Activated naive CD4-positive, alpha-beta T cell treated with anti-CD3 and anti-CD28 coated beads, Interleukin-2, amount 50 U/mL, for 24 hours (primary cell): ENCODE measurements at regions not wholly inside any gene's neighbourhood (a gene's known extent, or its start where the extent isn't known, plus 50 kb on each side); places are given as distances from the start of the nearest gene placed in this dataset.

Source experiments
- H3K27ac Mint-ChIP-seq: one replicate; pipeline ENCODE4 v1.8.0; 2021; ENCODE audit warnings: mild to moderate bottlenecking, mixed read lengths
- H3K27me3 Mint-ChIP-seq: one replicate; pipeline ENCODE4 v1.8.0; 2021; ENCODE audit warnings: mixed read lengths
- H3K36me3 Mint-ChIP-seq: one replicate; pipeline ENCODE4 v1.8.0; 2021; ENCODE audit warnings: mixed read lengths
- H3K4me1 Mint-ChIP-seq: one replicate; pipeline ENCODE4 v1.8.0; 2021; ENCODE audit warnings: mixed read lengths
- H3K4me3 Mint-ChIP-seq: one replicate; pipeline ENCODE4 v1.8.0; 2021; ENCODE audit warnings: mild to moderate bottlenecking, mixed read lengths
- H3K9me3 Mint-ChIP-seq: one replicate; pipeline ENCODE4 v1.8.0; 2021; ENCODE audit warnings: mixed read lengths

- Mint-ChIP-seq H3K27me3 (no peaks in the 10 kb centered on the region), H3K27ac (no peak overlapping the region), H3K4me1 (peaks cover under 1% of the 10 kb centered on the region)
Observed at GRCh38 chr6:139546106-139546472, 171.6 kb upstream of the CITED2 start.

DNA sequence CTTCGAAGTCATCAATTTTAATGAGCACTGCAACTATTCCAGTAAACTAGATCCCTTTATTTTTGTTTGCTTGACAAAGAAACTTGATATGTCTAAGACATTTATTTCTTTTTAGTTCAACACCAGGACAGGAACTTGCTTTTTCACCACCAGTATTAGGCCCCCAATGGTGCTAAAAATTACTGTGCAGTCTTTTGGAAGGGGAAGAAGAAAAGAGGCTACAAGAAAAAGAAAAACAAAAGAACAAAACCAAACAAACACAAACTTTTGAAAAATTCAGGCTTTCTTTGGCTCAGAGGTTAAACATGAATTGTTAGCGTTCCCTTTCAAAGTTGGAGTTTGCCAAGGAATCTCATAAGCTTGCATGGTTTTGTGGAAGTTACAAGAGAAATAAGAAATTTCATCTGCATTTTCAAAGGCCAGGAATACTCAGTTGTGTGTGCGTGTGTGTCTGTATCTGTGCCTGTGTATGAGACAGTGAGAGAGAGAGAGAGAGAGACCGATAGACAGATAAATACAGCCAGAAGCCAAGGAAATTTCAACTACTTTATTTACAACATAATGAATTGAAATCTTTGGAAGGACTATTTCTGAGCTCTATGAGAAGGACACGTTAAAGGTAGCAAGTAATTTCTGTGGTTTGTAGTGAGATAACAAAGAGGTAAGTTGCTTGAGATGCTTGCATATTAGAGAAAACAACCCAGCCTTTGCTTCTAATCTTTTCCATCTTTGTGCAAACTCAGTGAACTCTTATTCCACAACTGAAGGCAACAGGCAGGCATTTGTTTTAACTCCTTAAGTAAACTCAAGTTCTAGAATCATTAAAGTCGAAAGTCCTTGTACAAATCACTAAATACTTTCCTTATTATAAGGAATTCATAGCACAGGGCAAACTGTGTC, 171.0 kb upstream of the CITED2 start:
- no peaks in the 10 kb centered on the region for H3K36me3 Mint-ChIP-seq
- peaks cover 6% of the 10 kb centered on the region for H3K4me1 Mint-ChIP-seq
- H3K27me3 Mint-ChIP-seq = no peaks in the 10 kb centered on the region
- H3K4me3 Mint-ChIP-seq = no peak overlapping the region
- no peak overlapping the region for H3K27ac Mint-ChIP-seq
- H3K9me3 Mint-ChIP-seq = no peaks in the 10 kb centered on the region

More at GRCh38 chr6:139546106-139546472, 171.6 kb upstream of the CITED2 start:
- Mint-ChIP-seq H3K9me3 (no peaks in the 10 kb centered on the region), H3K36me3 (no peaks in the 10 kb centered on the region), H3K4me3 (no peak overlapping the region)

- H3K4me1 Mint-ChIP-seq = peaks cover 14% of the 10 kb centered on the region
- no peaks in the 10 kb centered on the region for H3K9me3 Mint-ChIP-seq
- H3K4me3 Mint-ChIP-seq = no peak overlapping the region
- no peaks in the 10 kb centered on the region for H3K27me3 Mint-ChIP-seq
- no peak overlapping the region for H3K27ac Mint-ChIP-seq
- H3K36me3 Mint-ChIP-seq = no peaks in the 10 kb centered on the region
Observed at GRCh38 chr6:139544701-139545057, 170.2 kb upstream of the CITED2 start.

DNA sequence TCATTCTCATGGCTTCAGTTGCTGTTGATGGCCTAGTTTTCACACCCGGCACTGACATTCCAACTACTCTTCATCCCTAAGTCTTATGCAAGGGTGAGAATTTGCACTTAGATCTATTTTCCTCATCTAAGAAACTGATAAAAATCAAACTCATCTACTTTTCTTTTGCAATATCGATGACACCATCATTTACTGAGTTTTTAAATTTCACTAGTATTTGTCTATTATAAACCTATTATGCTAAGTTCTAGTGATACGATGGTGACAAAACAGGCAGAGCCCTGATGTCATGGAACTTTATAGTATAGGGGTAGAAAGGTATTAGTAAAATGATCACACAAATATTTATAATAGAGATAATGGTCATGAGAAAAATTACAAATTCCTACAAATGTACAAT, 167.9 kb upstream of the CITED2 start:
- no peaks in the 10 kb centered on the region for H3K27me3 Mint-ChIP-seq
- no peak overlapping the region for H3K27ac Mint-ChIP-seq

DNA sequence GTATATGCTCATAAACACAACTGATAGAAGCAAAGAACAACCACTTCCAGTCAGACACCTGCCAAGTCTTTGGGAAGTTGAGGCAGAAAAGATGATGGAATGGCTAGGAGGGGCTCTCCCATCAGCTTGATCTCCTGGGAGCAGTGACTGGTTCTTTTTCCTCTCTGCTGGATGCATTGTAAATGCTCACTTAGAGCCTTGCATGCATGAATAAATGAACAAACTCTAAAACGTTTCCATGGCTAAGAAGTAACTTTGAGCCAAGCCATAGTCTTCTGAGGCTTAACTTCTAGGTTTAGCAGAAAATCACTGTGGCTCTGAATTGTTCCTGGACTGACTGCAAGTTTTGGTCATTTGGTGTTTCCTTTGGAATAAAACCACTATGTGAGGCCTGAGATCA, 166.4 kb upstream of the CITED2 start:
- Mint-ChIP-seq H3K36me3 (no peaks in the 10 kb centered on the region), H3K4me1 (peaks cover 17% of the 10 kb centered on the region), H3K27ac (no peak overlapping the region), H3K9me3 (no peaks in the 10 kb centered on the region), H3K27me3 (no peaks in the 10 kb centered on the region), H3K4me3 (no peak overlapping the region)

More for the DNA sequence above, 167.9 kb upstream of the CITED2 start:
- Mint-ChIP-seq H3K9me3 (no peaks in the 10 kb centered on the region), H3K36me3 (no peaks in the 10 kb centered on the region), H3K4me1 (peaks cover 17% of the 10 kb centered on the region), H3K4me3 (no peak overlapping the region)

- Mint-ChIP-seq H3K4me1 (peaks cover 17% of the 10 kb centered on the region), H3K27me3 (no peaks in the 10 kb centered on the region), H3K36me3 (no peaks in the 10 kb centered on the region), H3K27ac (no peak overlapping the region), H3K9me3 (no peaks in the 10 kb centered on the region), H3K4me3 (no peak overlapping the region)
Observed at GRCh38 chr6:139540276-139540675, 165.8 kb upstream of the CITED2 start.

DNA sequence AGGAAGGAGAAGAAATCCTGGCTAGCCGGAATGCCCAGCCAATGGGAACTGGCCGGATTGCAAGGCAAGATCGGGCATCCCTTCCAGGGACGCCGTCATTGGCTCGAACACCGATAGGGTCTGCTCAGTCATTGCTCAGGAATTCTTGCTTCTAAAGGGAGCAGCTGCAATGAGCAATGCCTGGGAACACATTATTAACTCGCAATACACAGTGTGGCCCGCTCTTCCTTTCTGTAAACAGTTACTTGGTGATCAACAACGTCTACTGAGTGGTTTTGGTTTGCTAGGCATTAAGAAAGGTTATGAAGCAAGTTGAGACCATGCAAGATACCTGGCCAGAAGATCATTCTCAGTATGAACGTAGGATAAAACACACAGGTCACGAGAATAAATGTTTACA, 165.4 kb upstream of the CITED2 start:
- Mint-ChIP-seq H3K4me1 (peaks cover 18% of the 10 kb centered on the region), H3K9me3 (no peaks in the 10 kb centered on the region), H3K36me3 (no peaks in the 10 kb centered on the region), H3K27ac (no peak overlapping the region), H3K27me3 (no peaks in the 10 kb centered on the region), H3K4me3 (no peak overlapping the region)

GRCh38 chr6:139538366-139538765, 163.9 kb upstream of the CITED2 start:
- Mint-ChIP-seq H3K9me3 (no peaks in the 10 kb centered on the region), H3K27me3 (no peaks in the 10 kb centered on the region), H3K4me3 (no peak overlapping the region), H3K27ac (no peak overlapping the region), H3K36me3 (no peaks in the 10 kb centered on the region), H3K4me1 (peaks cover 30% of the 10 kb centered on the region)

DNA sequence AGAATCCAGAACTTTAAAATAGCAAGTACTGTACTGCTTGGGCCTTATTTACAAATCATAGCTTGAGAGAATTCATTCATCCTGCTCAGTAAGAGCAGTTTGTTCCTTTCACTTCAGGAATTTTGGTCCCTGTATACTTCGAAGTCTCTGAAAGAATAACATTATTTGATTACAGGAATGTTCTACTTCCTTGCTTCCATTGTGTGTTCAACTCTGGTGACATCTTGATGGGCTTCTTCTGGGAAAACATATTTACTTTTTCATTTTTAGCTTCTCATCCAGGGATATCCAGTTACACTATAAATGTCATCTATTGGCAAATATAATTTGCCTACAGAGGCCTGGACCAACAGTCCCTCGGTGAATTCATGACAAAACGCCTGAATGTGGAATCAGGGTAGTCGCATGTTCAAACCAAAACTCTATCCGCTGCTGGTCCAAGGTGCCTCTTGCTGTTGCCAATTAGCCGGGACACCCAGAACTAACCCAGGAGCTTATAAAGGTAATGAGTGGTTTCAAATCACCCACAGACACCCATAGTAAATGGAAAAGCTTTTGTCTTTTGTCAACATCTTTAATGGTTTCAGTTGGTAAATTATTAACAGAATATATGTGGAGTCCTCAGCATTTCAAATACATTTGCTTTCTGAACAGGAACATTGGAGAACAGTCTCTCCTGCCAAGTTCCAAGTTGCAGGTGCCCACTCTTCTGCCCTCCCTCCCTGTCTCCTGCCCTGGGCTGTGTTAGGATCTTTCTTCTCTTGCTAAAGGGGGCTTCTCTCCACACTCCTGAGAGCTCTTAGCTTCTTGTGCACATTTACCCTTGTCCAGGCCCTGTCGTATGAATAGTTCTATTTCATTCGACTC, 162.5 kb upstream of the CITED2 start:
- peaks cover 30% of the 10 kb centered on the region for H3K4me1 Mint-ChIP-seq
- no peaks in the 10 kb centered on the region for H3K27me3 Mint-ChIP-seq
- no peaks in the 10 kb centered on the region for H3K9me3 Mint-ChIP-seq
- H3K4me3 Mint-ChIP-seq = no peak overlapping the region
- no peak overlapping the region for H3K27ac Mint-ChIP-seq
- H3K36me3 Mint-ChIP-seq = no peaks in the 10 kb centered on the region

GRCh38 chr6:139534472-139535115, 160.1 kb upstream of the CITED2 start:
- no peaks in the 10 kb centered on the region for H3K9me3 Mint-ChIP-seq
- H3K27ac Mint-ChIP-seq = no peak overlapping the region
- H3K4me3 Mint-ChIP-seq = no peak overlapping the region
- no peaks in the 10 kb centered on the region for H3K36me3 Mint-ChIP-seq
- H3K27me3 Mint-ChIP-seq = no peaks in the 10 kb centered on the region
- H3K4me1 Mint-ChIP-seq = peaks cover 15% of the 10 kb centered on the region

DNA sequence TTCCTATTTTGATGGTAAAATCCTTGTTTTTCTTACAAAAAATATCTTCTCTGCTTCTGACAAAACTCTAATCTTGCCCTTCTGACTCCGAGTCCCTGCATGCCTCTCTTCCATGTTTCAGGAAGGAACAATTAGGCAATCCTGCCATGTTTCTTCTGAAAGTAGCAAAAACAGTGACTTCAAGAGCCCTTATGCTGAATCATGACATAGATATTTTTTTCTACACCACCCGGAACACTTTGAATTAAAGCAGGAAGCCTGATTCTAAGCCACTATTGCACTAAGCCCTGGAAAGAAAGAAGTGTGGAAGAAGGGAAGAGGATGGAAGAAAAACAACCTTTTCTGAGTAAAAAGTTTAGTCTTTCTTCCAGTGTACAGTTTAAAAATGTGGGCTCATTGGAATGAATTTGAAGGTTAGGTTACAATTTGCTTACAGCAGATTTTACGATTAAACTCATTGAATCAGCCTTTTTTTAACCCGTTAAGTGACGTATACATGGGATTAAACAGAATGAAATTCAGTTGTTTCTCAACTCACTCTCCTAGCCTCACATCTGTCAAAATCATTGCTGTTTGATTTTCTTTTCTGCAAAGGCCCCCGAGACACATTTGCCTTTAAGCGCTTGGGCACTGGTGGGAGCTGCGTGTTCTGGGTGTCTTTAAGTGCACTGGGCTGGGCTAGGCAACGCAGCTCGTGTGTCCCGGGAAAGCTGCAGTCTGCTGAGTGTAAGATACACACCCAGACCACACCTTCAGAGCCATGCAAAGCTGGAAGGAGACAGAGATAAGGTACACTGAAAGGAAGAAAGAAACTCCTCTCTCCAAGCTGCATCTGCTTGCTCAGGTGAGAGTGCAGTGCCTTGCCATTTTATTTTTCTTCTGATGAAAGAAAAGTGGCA, 159.4 kb upstream of the CITED2 start:
- H3K9me3 Mint-ChIP-seq = no peaks in the 10 kb centered on the region
- H3K27me3 Mint-ChIP-seq = no peaks in the 10 kb centered on the region
- H3K36me3 Mint-ChIP-seq = no peaks in the 10 kb centered on the region
- H3K27ac Mint-ChIP-seq = no peak overlapping the region
- H3K4me1 Mint-ChIP-seq = peaks cover 13% of the 10 kb centered on the region
- H3K4me3 Mint-ChIP-seq = no peak overlapping the region

- H3K4me3 Mint-ChIP-seq = no peak overlapping the region
- H3K27ac Mint-ChIP-seq = no peak overlapping the region
- H3K36me3 Mint-ChIP-seq = no peaks in the 10 kb centered on the region
- H3K4me1 Mint-ChIP-seq = peaks cover 13% of the 10 kb centered on the region
- no peaks in the 10 kb centered on the region for H3K9me3 Mint-ChIP-seq
- H3K27me3 Mint-ChIP-seq = no peaks in the 10 kb centered on the region
Observed at GRCh38 chr6:139533171-139533570, 158.7 kb upstream of the CITED2 start.

GRCh38 chr6:139531148-139532115, 157.0 kb upstream of the CITED2 start:
- H3K36me3 Mint-ChIP-seq = no peaks in the 10 kb centered on the region
- H3K4me3 Mint-ChIP-seq = no peak overlapping the region
- H3K9me3 Mint-ChIP-seq = peaks cover 6% of the 10 kb centered on the region
- no peak overlapping the region for H3K27ac Mint-ChIP-seq
- peaks cover 13% of the 10 kb centered on the region for H3K4me1 Mint-ChIP-seq
- no peaks in the 10 kb centered on the region for H3K27me3 Mint-ChIP-seq

- H3K4me3 Mint-ChIP-seq = no peak overlapping the region
- peaks cover 13% of the 10 kb centered on the region for H3K4me1 Mint-ChIP-seq
- no peaks in the 10 kb centered on the region for H3K27me3 Mint-ChIP-seq
- H3K27ac Mint-ChIP-seq = no peak overlapping the region
- H3K9me3 Mint-ChIP-seq = peaks cover 6% of the 10 kb centered on the region
- H3K36me3 Mint-ChIP-seq = no peaks in the 10 kb centered on the region
Observed at GRCh38 chr6:139530561-139530960, 156.1 kb upstream of the CITED2 start.
